MM.1S (cell line): ENCODE measurements at regions not wholly inside any gene's neighbourhood (a gene's known extent, or its start where the extent isn't known, plus 50 kb on each side); places are given as distances from the start of the nearest gene placed in this dataset.

ENCODE experiments used
- CTCF ChIP-seq: fragments of 300-600 bp; sonication (generic); IDR thresholded peaks from 2 replicates; pipeline ENCODE4 v1.5.1; 2016; ENCODE audit warnings: antibody characterized with exemption, low read length, mixed read lengths
- EZH2 ChIP-seq: fragments of 300-600 bp; sonication (generic); optimal IDR thresholded peaks from 2 replicates; pipeline ENCODE3; 2017; ENCODE audit warnings: low read depth, mild to moderate bottlenecking, antibody characterized with exemption, low read length, mixed read lengths

- TF ChIP-seq CTCF (no peak), EZH2 (no peak)
These were observed 592.9 kb upstream of the FLRT2 start for GRCh38 chr14:84937016-84937415.
